GM18868 (cell line): ENCODE measurements at regions not wholly inside any gene's neighbourhood (a gene's known extent, or its start where the extent isn't known, plus 50 kb on each side); places are given as distances from the start of the nearest gene placed in this dataset.

Experiments used
- ATAC-seq: cut with Tn5 transposase; IDR thresholded peaks from one replicate; pipeline ENCODE4 v1.9.1; 2021; ENCODE audit warnings: mild to moderate bottlenecking, moderate library complexity; ENCODE audit not compliant: unreplicated experiment

DNA sequence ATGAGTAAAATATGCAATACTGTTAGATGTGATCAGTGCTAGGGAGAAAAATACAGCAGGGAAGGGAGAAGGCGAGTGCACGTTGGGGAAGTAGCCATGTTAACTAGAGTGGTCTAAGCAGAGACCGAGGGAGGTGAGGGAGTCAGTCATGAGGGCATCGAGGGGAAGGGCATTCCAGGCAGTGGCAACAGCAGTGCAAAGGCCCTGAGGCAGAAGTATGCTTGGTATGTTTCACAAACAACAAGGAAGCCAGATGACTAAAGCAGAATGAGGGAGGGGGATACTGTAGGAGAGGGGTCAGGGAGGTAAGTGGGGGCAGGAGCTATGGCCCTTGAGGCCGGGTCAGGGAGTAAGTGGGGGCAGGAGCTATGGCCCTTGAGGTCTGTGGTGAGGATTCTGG lies 123.3 kb upstream of the BOD1 start:
- no peak for ATAC-seq

DNA sequence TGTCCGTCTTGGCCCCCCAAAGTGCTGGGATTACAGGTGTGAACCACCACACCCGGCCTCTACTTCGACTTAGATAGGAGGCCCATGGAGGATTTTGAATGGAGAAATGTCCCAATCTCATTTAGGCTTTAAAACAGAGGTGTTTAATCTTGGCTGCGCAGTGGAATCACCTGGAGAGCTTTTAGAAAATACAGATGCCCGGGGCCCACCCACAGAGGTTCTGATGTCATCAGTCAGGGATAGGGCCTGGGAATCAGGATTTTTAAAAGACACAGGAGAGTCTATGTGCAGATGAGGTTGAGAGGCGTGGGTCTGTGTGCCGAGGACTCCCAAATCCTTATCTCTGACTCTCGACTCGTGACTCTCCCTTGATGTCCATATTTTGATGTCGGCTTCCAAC lies 124.0 kb upstream of the BOD1 start:
- no peak for ATAC-seq

DNA sequence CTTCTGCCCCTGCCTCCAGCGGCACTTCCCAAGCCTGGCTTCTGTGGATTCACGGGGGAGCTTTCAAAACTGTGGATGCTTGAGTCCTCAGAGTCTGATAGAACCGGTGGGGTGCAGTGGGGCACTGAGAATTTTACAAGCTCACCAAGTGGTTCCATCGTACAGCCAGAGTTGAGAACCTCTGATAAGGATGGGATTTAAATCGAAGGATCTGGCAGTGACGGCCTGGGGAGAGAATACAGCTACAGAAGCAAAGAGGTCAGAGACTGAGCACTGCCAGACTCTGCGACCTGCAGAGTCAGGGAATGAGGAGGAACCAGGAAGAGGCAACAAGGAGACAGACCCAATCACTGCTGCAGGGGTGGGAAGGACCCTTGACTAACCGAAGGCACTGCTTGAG lies 124.6 kb upstream of the BOD1 start:
- ATAC-seq, result no peak

DNA sequence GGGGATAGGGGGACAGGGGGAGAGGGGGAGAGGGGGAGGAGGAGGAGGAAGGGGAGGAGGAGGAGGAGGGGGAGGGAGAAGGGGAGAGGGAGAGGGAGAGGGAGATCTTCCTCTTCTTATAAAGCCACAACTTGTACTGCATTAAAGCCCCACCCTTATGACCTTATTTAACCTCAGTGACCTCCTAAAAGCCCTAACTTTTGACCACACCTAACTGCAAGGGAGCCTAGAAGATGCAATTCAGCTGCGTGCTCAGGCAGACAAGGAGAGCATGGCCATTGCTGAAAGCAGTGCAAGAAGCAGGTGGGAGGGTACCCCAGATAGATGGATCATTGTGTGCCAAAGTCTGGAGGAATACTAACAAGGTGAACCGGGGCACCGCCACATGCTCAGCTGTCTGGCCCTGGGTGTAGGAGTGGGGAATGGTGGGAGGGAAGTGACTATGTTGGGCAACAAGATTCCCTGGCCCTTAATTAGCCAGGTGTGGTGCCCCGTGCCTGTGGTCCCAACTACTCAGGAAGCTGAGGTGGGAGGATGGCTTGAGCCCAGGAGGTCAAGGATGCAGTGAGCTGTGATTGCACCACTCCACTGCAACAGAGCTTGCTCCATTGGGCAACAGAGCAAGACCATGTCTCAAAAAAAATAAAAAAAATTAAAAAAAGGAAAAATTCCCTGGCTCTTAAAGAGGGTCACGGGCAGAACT lies 125.4 kb upstream of the BOD1 start:
- ATAC-seq, result peak; percentile 7

DNA sequence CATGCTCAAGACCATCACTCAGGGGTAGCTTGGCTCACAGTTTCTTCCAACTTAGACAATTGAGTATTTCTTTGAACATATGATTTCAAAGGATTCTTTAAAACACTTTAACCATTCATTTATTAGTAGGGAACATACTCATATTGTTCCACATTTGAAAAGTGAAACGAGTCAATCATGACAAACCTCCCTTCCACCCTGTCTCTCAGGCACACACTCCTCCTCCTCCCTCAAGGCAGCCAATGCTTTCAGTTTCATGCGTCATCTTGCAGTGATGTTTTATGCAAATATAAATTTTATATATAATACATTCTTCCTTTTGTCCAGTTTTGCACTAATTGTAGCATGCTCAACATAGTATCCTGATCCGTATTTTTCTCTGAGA lies 126.0 kb upstream of the BOD1 start:
- ATAC-seq, result peak; percentile 71

DNA sequence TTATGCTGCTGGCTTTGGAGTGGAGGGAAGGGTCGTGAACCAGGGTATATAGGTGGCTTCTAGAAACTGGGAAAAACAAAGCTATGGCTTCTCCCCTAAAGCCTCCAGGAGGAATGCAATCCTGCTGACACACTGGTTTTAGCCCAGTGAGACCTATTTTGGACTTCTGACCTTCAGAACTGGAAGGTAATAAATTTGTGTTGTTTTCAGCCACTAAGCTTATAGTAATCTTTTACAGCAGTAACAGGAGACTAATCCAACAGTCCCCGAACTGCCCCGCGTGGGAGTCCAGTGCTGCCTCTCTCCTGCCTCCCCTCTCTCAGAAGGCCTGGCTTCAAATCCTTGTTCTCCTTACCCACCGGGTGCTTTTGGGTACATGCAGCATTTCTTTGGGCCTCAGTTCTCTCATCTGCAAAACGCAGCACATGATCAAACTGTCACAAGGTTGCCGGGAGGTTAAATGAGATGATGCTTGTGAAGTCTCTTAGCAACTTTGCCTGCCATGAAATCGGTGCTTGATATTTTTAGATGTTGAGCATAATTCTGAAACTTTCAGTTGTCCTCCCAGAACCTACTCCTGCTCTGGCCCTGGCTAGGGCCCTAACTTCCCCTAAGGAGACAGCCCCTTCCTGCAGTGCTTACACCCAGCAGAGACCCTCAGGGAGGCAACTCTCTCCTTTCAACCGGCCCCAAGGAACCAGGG lies 127.3 kb upstream of the BOD1 start:
- ATAC-seq, result peak; percentile 54

DNA sequence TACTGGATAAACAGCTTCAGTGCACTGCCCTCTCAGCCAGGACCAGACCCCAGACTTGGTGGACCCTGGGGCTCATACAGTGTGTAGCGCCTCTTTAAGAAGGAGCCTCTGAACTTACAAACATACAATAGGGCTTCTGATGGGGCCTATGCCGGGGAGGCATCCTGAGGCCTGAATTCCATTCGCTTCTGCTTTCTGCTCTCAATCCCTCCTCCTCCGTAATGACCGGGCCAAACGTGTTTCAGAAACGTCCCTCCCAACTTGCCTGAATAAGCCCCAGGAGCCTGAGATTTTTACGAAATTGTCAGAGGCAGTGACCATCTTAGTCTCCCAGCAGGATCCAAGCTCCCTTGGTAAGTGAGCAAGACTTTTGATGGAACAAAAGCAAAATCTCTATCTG lies 128.1 kb upstream of the BOD1 start:
- ATAC-seq, result no peak

DNA sequence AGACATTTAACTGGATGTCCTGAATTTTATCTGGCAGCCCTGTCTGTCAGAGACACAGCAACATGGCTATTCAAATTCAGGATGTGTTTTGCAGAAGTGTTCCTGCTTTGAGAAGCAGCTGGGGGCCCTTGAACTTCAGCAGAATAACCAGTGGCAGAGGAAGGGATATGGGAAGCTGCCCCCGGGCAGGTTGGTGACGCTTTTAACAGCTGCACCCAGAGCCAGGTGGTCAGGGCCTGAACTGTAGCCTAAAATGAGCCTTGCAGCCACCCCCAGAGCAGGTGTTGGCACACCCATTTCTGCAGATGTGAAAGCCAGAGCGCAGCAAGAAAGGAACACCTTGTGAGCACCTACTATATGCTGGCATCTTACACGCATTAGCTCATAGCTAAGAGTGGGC lies 128.7 kb upstream of the BOD1 start:
- ATAC-seq, result peak; percentile 51

GRCh38 chr5:173745557-173745956 lies 129.1 kb upstream of the BOD1 start:
- ATAC-seq, result no peak

GRCh38 chr5:173746047-173746646 lies 129.7 kb upstream of the BOD1 start:
- no peak for ATAC-seq

- no peak for ATAC-seq
These were observed 131.4 kb upstream of the BOD1 start for GRCh38 chr5:173747876-173748275.

GRCh38 chr5:173750538-173751265 lies 134.3 kb upstream of the BOD1 start:
- no peak for ATAC-seq

DNA sequence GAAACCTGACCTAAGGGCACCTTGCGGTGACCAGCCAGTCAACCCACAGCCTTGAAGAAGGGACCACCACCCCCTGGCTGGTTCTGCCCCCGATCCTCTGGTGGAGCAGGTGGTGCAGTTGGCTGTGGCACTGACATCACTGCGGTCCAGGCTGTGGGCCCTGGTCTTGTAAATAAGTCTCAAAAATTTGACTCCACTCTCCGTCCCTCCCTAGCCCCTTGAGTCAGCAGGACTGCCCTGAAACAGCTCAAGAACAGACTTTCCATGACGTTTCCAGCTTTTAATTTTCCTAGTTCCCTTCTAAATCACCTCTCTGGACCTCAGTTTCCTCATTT lies 134.8 kb upstream of the BOD1 start:
- ATAC-seq, result no peak

DNA sequence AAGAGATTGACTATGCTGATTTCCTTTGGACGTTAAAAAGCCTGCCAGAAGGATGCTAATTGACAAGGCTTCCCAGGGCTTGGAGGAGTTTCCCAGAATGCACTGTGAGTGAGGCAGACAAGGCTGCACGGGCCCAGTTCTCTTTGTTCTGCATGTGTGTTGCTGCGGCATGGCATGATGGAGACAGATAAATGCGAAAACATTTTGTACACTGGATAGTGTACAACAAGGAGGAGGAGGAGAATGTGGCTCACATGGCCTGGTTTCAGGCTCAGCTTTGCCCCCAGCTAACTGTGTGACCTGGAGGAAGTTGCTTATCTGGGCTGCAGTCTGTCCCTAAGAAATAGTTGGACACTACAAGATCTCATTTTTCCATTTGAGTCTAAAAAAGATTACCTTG lies 135.5 kb upstream of the CPEB4 start:
- no peak for ATAC-seq

DNA sequence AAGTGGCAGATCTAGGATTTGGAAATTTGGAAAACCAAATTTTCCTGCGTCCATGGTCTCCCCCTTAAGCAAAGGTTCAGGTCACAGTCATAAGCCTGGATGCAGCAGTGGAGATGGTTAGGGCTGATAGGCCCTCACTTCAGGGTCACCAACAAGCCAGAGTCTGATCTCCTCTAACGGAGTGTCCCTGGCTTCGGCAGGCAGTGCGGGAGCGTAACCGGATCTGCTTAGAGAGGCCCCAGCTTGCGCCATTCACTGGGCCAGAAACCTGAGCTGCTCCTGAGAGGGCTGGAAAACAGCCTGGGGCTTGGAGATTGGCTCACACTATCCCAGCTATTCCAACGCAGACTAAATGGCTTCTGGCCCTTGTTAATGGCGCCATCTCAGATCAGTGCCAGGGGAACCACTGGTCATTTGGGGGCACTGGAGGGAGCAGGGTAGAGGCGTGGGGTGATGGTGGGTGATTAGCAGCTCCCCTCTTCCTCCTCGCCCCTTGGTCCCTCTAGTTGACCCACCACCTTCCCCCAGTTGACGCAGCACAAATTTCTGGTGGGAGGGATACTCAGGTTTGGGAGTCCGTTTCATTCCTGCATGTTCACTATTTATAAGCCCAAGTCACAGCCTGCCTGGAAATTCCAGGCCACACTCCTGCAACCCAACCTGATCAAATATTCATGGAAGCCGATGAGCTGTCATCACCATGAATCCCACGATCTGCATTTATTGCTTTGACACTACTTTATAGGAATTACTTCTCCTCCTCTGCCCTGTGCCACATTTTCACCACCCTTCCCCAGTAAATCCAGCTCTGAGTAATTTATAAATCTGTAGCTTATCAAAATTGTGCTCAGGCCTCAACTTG lies 134.6 kb upstream of the CPEB4 start:
- no peak for ATAC-seq

GRCh38 chr5:173755319-173755718 lies 132.8 kb upstream of the CPEB4 start:
- ATAC-seq, result no peak

GRCh38 chr5:173757403-173758209 lies 130.5 kb upstream of the CPEB4 start:
- ATAC-seq, result no peak

- no peak for ATAC-seq
These were observed 129.5 kb upstream of the CPEB4 start for GRCh38 chr5:173758676-173759075.

DNA sequence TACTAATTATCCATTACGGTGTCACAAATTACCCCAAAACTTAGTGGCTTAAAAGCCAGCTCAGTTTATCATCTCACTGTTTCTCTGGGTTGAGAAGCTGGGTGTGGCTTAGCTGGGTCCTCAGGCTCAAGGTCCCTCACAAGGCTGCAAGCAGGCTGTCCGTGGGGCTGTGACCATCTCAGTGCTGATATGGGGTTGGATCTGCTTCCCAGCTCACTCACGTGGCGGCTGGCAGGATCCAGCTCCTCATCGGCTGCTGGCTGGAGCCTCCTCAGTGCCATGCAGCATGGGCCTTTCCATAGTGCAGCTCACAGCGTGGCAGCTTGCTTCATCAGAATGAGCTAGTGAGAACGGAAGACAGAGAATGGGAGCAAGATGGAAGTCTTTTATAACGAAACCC lies 128.5 kb upstream of the CPEB4 start:
- no peak for ATAC-seq
